HG02973 (cell line): ENCODE measurements at regions not wholly inside any gene's neighbourhood (a gene's known extent, or its start where the extent isn't known, plus 50 kb on each side); places are given as distances from the start of the nearest gene placed in this dataset.
"Not testable (repeated sequence)": the region's sequence is repeated elsewhere in the genome, so short reads cannot be mapped to it uniquely, and the experiment has no call there.

Experiments
- ATAC-seq: cut with Tn5 transposase; IDR thresholded peaks from one replicate; pipeline ENCODE4 v1.9.1; 2021; ENCODE audit warnings: moderate library complexity; ENCODE audit not compliant: unreplicated experiment

DNA sequence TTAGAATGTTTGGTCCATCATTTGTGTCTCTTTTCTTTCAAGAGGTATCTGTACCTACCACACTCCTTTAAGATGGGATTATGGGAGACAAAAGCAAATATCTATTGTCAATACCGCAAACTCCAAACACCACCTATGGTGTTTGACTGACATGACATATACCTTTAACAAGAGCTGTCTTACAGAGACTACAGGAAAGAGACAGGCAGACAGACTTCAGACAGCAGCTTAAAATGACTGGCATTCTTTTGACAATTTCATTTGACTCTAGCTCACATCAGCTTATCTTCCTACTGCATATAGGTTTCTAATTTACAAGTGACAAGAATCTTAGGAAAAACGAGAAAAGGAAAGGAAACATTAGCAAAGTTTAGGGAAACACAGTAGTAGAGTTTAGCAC, 256.0 kb upstream of the TFAP2D start:
- no peak for ATAC-seq

DNA sequence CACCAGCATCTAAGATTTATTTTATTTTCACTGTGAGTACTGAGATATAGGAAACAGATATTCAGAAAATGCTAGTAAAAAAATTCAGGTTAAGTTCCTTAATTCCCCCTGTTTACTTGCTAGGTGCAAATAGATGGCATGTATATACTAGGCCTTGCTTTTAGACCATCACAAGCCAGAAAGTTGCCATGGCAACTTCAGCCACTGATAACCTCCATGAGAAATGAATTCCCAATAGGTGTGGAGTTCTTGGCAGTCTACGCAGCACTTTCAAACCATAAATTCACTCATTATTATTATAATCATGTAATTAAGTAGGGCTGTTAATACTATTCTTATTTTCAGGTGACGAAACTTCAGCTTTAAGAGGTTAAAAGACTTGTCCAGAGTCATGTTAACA, 251.6 kb upstream of the TFAP2D start:
- no peak for ATAC-seq

DNA sequence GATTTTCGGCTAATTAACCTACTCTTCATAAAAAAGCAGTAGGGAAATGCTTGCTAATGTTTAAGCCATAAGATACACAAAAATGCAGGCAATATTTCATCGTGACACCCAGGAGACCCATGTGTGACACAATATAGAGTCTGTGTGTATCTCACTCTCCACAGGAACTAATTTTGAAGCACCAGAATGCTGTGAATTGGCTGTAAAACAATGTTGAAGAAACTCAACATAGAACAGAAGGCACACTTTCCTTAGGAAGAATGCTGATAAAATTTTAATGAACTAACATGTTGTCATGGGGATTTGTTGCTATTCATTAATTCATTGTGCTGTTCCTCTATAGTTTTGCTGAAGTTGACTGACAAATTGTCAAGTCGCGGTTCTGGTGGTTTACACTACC, 249.4 kb upstream of the TFAP2D start:
- ATAC-seq: no peak

DNA sequence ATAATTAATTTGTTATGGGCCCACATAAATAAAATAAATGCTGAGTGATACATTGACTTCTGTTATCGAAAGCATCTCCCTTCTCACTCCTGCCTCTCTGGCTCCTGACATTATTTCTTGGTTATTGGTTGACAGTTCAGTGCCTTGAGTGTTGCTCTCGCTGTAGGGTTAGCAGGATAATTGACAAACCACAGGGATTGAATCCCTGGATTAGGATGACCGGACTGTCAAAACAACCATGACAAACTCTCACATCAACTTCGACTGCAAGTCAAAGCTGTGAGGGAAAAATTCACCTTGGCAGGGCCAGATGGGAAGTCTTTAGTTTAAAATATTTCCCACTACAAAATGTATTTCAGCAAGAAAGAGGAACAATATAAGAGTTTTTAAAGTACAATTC, 245.4 kb upstream of the TFAP2D start:
- ATAC-seq: no peak

DNA sequence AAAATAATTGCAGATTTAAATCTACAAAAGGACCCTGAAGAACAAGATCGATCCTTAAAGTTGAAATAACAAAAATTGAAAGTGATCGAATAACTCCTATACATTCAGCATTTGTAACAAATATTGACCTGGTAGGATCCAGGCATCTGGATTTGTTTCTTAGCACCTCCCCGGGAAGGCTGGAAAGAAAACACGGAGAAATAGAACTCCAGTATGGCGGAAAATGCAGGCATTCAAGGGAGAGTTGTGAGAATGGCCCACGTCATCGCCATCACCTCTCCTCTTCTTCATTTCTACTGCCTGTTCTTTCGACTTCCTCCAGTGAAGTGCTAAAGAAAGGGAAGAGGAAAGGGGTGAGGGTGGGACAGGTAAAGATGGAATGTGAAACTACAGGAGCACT, 242.3 kb upstream of the TFAP2D start:
- no peak for ATAC-seq

DNA sequence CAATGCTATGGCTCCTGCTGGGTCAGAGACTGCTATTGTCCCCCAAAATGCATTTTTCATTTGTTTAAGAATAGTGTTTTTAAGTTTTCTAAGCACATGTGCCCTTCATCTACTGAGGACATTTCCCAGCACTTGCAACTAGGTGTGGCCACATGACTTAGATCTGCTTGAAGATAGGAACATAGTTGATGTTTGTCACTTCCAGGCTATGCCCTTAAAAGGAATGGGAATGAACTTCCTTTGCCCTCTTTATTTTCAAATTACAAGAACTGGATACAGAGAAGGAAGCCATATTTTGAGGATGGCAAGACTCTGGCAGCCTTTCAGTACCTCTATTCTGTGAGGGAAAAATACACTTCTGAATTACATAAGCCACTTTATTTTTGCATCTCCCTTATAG, 203.0 kb upstream of the TFAP2D start:
- no peak for ATAC-seq

DNA sequence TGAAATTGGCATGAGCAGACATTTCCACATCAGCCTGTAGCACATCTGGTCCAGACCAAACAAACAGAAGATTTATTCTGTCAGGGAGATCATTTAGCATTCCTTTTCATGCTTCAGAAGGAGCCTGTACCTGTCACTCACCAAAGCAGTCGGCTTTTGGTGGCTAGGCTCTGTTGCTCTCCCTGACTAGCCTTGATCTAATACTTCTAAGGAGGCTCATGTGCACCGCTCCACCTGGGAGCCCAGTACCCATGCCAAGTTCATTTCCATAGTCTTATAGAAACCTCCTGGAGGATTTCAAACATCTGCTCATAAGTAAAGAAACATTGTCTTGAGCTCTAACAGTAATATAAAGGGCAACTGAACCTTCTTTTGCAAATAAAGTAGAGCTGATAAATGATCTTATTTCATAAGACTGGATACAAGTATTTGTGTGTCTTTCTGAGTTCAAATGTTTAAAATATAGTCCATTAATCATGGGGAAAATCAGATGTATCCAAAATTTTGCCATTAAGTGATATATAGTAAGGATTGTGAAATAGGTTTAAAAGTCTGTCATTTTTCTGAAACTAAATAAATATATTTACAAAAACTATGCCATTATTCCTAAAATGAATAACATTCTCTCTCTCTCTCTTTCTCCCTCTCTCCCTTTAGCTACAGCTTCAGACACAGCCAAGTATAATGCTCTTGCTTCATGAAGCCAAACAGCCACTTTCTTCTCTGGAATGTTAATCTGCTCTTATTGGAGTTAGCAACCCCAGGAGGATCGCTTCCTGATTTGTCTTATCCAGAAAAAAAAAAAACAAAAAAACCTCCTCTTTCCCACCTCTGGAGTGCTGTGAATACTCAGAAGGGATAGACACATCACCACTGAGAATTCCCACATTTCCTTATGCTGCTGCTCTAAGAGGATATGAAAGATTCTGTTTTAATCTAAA, 192.7 kb upstream of the TFAP2D start:
- no peak for ATAC-seq

DNA sequence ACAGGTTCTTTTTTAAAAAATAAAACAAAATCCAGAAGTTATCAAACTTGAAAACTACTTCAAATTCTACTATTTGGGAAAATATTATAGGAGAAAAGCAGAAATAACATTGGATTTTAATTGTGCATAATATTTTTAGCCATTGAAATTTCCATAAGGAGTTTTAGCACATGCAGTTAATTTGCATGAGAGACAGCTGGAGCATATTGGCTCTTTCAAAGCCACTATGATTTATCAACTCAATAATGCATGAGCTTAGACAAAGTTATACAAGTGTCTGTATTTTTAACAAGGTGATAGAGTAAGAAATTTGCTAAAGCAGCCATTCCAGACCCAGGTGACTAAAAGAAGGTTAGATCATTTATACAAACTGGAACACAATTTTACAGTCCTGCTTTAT, 189.0 kb upstream of the TFAP2D start:
- ATAC-seq: no peak

DNA sequence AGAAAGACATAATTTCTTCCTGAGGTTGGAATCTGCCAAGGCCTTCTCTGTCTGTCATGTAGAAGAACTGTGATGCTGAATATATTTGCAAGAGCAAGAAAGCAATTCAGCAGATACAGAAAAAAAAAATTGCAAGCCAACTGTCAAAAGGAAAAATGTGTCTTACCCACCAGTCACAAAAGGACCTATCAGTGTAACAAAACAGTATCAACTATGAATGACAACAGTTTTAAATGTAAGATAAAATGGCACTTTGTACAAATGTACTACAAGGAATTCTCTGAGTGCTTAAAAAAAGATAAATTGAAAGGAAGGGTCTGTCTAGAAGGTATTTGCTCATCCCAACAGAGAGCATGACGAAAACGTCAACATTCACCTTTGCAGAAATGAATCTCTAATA, 185.3 kb upstream of the TFAP2D start:
- no peak for ATAC-seq

DNA sequence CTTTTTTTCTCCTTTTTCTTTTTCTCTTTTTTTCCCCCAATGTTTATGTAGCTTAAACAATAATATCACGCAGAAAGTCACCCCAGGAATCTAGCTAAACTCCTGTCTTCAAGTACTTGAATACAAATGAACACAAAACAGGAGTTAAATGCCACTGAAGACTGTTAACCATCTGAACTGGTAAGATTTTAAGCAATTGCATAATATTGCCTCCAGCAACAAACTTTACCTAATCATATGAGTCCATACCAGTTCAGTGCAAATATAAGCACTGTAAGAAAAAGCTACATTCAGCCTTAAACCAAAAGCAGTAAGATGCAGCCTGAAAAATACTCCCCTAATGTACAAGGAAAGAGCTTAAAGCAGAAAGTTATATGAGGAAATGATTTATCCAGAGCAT, 173.9 kb upstream of the TFAP2D start:
- no peak for ATAC-seq

DNA sequence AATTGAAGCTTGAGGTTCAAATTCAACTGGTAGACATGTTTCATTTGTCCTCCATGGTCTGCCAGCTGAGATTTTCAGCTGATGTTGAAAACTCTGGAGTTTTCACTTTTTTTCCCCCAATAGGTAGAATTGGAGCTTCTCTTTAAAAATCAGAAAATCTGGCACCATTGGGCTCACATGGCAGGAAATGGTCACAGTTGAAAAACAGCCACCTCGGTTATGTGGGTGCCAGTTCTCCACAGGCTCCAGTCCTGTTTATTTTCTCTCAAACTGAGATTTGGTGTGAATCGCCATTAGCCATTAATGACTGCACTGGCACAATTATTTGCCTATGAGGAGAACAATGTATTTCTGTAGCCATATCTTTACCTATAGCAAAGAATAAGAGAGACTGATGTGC, 171.4 kb upstream of the TFAP2D start:
- ATAC-seq: no peak

DNA sequence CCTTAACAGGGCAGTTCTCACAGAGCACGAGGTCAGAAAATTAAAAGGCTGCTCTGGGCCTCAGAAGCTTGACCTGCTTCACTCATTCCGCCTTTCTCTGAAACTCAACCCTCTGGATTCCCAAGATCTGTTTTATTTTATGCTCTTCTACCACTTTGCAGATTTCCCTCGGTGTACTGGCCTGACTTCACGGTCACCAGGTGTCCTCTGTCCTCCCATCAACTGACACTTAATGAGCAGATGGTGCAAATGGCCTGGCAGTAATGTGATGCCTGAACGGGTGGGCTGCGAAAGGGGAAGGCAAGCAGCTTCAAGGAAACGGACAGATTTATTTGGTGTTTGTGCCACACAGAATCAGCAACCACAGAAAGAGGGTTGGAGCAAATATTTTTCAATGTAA, 169.7 kb upstream of the TFAP2D start:
- ATAC-seq: no peak

DNA sequence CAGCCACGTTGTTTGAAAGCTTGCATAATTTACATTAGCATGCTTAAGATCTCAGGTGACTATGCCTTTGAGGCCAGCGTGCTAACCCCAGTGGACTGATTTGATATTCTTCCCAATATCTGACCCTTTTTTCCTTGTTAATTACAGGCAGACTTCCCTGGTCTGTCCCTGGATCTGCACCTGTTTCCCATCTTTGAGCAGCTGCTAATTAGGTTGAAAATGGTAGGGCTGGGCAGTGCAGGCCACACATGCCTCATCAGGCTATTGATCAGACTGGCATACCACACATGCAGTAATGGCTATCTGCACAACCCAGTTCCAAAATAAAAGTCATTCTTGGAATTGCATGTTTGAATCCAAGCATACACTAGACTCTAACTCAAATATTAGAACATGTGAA, 164.3 kb upstream of the TFAP2D start:
- ATAC-seq: no peak

DNA sequence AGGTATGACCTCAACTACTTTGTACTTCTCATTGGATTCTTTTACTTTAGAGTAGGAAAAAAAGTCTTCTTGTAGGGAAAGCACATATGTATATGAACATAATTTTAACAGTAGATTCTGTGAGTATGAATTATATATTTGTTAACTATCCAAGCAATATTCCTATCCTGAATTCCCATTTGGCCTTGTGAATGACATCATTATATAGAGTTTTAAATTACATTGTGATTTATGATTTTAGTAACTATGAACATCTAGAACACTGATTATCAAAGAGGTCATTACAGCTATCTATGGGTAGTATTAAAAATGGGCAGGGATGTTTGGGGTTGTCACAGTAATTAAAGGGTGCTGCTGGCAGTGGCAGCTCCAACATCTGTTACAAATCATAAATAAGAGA, 163.9 kb upstream of the TFAP2D start:
- ATAC-seq: no peak

DNA sequence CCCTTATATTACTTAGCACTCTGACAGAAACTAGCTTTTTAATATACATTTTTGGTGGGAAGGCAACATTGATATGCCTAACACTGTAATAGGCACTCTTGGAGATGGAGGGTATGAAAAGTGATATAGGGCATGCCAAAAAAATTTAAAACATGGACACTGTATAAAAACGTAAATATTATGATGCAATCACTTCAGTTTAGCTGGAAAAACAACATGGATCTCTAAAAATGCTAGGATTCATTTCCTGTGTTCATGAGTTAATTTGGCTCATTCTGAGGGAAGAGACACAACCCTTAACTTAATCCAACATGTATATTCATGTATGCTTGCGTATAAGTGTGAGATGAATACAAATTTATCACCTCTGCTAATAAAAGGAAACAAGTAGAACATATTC, 157.3 kb upstream of the TFAP2D start:
- no peak for ATAC-seq

DNA sequence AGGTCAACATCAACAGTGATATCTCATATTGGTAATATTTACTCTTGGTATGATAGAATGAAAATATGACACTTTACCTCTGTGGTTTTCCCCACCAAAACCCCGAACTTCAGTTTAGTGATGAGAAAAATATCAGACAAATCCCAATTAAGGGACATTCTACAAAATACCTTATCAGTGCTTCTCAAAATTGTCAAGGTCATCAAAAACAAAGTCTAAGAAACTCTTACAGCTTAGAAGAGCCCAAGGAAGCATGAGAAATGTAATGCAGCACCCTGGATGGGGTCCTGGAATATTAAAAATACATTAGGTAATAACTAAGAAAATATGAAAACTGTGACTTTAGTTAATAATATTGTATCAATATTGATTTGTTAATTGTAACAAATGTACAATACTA, 148.3 kb upstream of the TFAP2D start:
- no peak for ATAC-seq

DNA sequence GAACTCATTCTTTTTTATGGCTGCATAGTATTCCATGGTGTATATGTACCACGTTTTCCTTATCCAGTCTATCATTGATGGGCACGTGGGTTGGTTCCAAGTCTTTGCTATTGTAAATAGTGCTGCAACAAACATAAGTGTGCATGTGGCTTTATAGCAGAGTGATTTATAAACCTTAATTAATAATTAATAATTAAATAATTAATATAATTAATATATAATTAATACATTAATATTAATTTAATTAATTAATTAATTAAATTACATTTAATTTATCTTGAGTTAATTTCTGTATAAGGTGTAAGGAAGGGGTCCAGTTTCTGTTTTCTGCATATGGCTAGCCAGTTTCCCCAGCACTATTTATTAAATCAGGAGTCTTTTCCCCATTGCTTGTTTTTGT, 142.1 kb upstream of the TFAP2D start:
- not testable (repeated sequence) for ATAC-seq

DNA sequence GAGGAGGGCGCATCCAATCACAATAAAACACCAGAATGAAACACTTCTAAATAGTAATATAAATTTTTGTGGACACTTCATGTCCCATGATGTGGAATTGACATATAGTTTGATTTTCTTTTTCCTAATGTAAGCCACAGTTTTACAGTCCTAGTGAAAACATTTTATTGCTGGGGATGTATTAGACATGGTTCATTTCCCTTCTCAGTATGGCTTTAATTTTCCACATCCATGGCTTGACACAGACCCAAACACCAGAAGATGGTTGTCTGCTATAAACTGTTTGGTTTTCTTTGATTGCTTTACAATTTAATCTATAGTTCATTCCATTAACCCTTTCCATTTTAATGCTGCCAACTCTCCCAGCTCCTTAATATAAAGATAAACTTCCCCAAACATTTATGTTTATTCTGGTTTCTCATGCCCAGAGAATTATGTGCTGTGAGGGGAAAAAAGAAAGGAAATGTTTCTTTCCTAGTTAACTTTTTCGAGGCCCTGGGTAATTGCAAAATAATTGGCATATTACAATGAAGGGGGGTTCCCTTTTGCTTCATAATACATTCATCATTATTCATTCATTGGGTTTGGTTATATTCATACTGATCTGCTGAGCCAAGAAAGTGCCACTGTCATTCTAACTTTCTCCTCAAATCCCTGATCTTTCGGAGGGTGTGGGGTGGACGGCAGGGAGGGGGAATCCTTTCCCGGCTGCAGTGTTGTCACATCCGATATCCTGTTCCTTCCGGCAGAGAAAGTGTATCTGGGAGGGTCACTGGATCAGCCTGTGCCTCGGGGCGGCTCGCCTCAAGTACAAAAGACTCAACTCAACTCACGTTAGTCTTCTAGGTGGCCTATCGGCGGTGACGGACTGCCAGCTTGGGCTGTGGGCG, 127.6 kb upstream of the TFAP2D start:
- no peak for ATAC-seq

DNA sequence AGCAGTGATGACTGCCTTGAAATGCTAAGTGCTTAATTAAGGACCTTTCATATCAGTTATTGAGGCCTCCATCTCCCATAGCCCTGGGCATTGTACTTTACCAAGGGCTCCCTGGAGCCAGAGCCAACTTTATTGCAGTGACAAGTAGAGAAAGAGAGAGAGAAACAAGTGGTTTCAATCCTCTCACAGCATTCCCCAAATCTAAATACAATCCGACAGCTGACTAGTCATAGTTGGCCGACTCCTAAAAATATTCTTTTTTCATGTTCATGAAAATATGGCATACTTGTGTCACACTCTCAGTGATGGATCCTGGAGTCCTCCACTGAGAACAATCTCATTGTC, 127.0 kb upstream of the TFAP2D start:
- no peak for ATAC-seq

DNA sequence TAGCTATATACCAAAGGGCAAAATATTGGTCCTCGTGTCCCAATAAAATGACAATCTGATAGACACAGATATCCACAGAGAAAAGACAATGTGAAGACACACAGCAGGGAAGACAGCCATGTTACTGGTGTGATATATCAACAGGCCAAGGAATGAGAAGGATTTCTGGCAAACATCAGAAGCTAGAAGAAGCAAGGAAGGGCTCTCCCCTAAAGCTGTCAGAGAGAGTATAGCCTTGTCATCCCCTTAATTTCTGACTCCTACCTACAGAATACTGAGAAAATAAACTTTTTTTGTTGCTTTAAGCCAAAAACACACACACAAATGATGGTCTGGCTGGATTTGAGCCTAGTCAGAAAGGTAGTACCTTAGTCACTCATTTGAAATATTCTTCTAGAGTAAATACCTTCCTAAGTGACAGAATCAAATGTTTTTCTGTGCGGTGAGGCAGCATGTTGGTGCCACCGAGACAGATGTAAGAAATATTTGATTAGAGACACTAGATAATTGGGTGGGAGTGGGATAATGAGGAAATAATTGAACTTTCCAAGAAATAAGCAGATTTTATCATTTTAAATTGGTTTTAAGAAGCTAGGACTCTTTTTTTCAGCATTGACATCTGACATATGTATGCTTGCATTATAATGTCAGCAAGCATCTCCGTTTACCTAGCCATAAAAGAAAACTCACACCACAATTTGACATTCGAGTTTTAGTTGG, 123.4 kb upstream of the TFAP2D start:
- no peak for ATAC-seq

DNA sequence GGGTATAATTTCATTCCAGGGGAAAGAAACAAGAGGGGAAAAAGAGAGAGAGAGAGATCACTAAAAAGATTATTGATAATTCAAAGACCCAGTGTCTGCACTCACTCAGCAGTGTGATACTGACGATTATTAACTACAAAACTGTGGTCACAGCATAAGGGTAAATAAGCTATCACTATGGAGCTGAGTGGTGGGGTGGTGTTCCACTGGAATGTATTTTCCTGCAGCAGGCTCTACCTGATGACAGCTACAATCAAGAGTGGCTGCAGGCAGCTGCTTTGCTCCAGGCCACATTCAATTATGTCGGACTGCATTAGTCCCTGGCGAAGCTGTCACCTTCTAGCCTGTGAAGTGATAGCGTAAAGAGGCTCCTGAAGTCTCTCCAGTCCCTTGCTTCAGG, 122.2 kb upstream of the TFAP2D start:
- no peak for ATAC-seq

DNA sequence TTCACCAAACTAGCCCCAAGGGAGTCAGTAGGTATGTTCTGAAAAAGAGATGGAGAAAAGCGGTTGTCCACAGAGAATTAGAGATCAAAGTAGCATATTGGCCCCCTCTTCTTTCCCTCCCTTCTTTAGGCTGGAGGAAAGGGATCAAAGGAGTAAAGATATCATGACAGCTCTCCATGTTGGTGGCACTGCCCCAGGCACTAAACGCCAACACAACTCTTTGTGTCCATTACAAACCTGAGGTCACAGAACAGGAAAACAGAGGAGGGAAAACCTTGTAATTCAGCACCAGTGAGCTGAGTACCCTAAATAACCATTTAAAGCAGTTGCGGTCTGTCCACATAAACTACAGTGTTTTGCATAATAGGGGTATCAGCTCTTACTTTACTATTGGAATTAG, 113.0 kb upstream of the TFAP2D start:
- no peak for ATAC-seq
